ENCODE measurements at regions not wholly inside any gene's neighbourhood (a gene's known extent, or its start where the extent isn't known, plus 50 kb on each side); places are given as distances from the start of the nearest gene placed in this dataset.

GRCh38 chr22:35189559-35189958, 67.7 kb upstream of the HMGXB4 start:
- TF ChIP-seq, protein P1, sequence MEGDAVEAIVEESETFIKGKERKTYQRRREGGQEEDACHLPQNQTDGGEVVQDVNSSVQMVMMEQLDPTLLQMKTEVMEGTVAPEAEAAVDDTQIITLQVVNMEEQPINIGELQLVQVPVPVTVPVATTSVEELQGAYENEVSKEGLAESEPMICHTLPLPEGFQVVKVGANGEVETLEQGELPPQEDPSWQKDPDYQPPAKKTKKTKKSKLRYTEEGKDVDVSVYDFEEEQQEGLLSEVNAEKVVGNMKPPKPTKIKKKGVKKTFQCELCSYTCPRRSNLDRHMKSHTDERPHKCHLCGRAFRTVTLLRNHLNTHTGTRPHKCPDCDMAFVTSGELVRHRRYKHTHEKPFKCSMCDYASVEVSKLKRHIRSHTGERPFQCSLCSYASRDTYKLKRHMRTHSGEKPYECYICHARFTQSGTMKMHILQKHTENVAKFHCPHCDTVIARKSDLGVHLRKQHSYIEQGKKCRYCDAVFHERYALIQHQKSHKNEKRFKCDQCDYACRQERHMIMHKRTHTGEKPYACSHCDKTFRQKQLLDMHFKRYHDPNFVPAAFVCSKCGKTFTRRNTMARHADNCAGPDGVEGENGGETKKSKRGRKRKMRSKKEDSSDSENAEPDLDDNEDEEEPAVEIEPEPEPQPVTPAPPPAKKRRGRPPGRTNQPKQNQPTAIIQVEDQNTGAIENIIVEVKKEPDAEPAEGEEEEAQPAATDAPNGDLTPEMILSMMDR (IDR thresholded peaks at IDR 0.05) = no peak
- TF ChIP-seq POLR2A (IDR thresholded peaks at IDR 0.05) = no peak

Measured in lower leg skin (tissue), 3 donors.